HG03103 (cell line): ENCODE measurements at regions not wholly inside any gene's neighbourhood (a gene's known extent, or its start where the extent isn't known, plus 50 kb on each side); places are given as distances from the start of the nearest gene placed in this dataset.

Experiments
- ATAC-seq: cut with Tn5 transposase; IDR thresholded peaks from one replicate; pipeline ENCODE4 v1.9.1; 2021; ENCODE audit warnings: low read depth; ENCODE audit not compliant: unreplicated experiment

- no peak for ATAC-seq
Observed at GRCh38 chr5:4053136-4053535, 457.5 kb downstream of the IRX1 start.

- ATAC-seq = no peak
Observed at GRCh38 chr5:4054092-4054491, 458.5 kb downstream of the IRX1 start.

DNA sequence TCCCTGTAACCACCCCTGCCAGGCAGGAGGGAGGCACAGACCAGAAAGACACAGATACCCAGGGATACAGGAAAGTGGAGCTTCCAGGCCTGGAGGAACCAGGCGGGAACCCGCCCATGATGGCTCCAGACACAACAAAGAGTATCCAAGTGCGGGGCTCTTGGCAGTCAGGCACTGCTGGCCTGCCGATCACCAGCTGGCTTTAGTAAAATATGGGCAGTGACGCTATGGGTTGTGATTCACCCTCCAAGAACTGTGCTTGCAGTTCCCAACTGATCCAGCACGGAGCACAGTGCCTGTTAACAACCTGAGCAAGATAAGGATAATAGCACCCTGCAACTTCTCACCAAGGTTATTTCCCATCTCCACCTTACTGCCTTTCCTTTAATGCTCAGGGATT, 463.3 kb downstream of the IRX1 start:
- no peak for ATAC-seq

- no peak for ATAC-seq
Observed at GRCh38 chr5:4065472-4066320, 470.1 kb downstream of the IRX1 start.

- no peak for ATAC-seq
Observed at GRCh38 chr5:4068171-4068570, 472.5 kb downstream of the IRX1 start.

GRCh38 chr5:4078544-4078943, 482.9 kb downstream of the IRX1 start:
- no peak for ATAC-seq

DNA sequence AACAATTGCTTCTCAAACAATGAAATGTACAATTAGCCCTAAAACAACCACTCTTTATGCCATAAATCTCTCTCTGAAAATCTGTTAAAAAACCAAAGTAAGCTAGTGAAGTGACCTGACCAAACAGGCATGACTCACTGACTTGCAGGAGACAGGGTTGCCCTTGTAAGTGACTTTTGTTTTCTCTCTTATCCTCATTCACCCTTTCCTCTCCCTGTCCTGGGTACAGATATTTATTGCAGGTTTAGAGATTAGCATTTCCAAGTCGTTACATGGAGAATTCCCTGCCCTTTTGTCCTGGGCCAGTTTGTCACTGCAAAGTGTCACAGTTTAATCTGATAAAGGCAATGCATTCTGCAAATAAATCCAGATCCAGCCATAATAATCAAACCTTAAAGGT, 484.2 kb downstream of the IRX1 start:
- ATAC-seq = no peak

DNA sequence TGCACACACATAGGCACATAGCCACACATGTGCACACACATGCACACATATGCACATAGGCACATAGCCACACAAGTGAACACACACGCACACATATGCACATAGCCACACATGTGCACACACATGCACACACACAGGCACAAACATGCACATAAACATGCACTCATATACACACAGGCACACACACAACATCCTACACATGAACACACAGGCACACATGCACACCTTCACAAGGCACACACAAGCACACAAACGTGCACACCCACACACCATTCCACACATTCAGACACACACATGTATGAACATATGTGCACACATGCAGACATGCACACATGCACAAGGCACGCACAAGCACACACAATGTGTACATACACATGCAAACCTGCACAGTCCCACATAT, 484.7 kb downstream of the IRX1 start:
- no peak for ATAC-seq

DNA sequence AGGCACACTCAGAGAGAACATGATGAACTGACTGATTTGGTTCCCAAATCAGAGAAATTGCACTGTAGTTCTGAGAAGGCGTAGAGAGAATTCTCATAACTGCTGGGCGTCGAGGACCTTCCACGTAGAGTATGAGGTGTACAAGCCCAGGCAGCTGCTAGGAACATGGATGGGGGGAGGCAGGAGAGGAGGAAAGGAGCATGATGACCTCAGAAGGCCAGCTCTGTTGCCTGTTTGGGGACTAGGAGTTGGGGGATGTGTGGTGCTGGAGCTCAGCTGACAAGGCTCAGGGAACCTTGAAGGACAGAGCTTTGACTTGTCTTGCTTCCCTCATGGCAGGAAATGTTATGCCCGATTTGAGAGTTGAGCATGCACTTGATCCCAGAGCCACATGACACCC, 485.4 kb downstream of the IRX1 start:
- ATAC-seq = no peak

- ATAC-seq = no peak
Observed at GRCh38 chr5:4081466-4081865, 485.8 kb downstream of the IRX1 start.

- ATAC-seq = no peak
Observed at GRCh38 chr5:4082966-4083564, 487.4 kb downstream of the IRX1 start.

- no peak for ATAC-seq
Observed at GRCh38 chr5:4083591-4084337, 488.1 kb downstream of the IRX1 start.

DNA sequence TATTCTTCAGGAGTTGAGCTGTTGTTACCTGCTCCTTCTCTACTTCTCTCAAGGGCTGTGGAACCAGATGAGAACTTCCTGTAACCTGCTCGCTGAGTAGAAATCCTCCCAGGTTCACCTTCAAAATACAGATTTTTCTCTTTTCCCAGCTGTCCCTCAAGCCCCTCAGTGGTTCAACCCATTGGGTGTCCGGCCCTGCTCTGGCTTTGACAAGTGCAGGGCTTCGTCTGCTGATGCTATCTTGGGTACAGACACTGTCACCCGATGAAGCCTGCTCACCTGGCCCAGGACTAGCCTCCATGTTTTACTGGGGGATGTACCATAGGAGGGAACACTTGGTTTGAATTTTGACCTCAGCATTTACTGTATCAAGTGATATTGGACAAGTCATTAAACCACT, 490.4 kb downstream of the IRX1 start:
- no peak for ATAC-seq

- no peak for ATAC-seq
Observed at GRCh38 chr5:4087110-4087509, 491.5 kb downstream of the IRX1 start.

DNA sequence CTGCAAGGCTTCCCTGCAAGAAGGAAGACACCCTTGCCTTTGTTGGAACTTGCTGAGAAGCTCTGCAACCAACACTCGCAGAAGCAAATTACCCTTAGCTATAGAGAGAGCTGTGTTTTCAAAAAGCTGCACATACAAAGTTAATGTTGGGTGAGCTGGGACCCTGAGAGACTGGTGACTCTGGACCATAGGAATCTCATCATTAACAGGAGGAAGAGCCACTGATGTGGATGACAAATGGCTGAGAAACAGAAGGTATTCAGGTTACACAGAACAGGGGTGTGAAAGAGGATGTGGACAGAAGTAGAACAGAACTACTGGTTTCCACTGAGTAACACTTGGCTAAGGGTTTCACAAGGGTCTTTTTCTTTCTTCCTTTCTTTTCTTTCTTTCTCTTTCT, 493.5 kb downstream of the IRX1 start:
- no peak for ATAC-seq

DNA sequence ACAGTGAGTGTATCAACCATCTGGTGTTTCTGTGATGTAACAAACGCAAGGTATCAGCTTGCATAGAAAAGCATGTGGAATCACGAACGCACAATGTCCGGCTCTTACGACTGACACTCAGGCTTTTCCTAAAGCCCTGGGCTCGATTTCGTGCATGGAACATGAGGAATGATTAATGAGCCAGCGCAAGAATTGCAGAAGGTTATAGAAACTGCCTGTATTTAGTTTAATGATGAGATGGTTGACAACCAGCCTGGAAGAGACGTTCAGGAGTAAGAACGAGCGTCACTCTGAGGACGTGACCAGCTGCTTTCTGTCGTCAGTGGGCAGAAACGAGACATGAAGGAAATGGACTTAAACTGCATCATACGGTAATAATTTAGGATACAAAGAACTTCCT, 497.6 kb downstream of the IRX1 start:
- ATAC-seq = no peak

GRCh38 chr5:4093970-4094369, 498.3 kb downstream of the IRX1 start:
- ATAC-seq = no peak

DNA sequence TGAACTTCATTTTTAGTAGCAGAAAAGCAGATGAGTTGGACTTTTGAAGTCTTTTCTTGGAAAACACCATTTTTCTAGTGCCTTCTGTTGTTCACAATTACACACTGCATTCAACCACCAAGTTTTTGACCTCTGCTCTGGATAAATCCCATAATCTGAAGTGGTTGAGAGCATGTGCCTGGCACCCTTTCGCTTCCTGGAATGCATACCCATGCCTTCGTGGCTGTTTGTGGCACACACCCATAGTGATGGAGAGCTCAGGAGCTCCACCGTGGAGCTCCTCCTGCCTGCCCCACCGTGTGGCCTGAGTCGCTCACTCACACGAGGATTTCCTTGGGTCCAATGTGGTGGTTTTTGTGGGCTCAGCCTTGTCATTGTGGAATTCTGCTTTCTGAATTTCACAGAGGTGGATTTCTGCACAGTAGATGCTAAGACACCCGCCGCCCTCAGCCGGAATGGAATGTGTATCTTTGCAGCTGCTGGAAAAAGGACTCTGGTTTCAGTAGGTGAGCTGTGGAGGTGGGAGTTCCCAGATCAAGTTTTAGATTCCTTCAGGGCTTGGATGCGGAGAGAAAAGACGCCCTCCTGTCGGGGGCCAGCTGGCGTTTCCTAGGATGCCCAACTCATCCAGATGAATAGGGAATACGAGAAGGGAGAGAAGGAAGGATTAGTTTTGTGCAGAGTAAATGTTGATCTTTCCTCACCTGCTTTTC, 500.4 kb downstream of the IRX1 start:
- no peak for ATAC-seq

DNA sequence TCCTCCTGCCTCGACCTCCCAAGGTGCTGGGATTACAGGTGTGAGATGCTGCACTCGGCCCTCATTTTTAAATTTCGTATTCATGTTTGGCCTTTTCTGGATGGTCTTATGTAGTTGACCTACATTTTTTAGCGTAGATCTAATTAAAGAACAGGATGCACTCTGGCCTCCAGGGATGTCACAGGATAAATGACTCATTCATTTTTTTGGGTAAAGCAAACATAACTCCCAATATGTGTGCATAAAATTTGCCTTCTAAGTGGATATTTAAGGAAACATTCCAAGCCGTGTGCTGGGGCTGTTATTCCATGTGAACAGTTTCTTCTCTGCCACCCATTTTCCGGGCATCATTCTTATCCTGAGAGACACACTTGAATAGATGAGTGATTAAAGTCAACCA, 501.6 kb downstream of the IRX1 start:
- ATAC-seq = no peak

- no peak for ATAC-seq
Observed at GRCh38 chr5:4098226-4098625, 502.6 kb downstream of the IRX1 start.

- ATAC-seq = no peak
Observed at GRCh38 chr5:4099386-4099785, 503.8 kb downstream of the IRX1 start.
